A673 (cell line): ENCODE measurements at regions not wholly inside any gene's neighbourhood (a gene's known extent, or its start where the extent isn't known, plus 50 kb on each side); places are given as distances from the start of the nearest gene placed in this dataset.

ENCODE experiments used
- BruUV-seq: library from RNA; stranded (reverse); fragments of 400-500 nt; replicated peaks from 2 replicates; lab custom pipeline; 2021; lab: Mats Ljungman, UMichigan
- CTCF ChIA-PET: fragments of 300-600 bp; sonication (Branson Sonifier 250); formaldehyde crosslinking; loops from one replicate; lab custom pipeline; 2022; ENCODE audit warnings: antibody characterized with exemption; lab: Charles Lee
- POLR2A ChIA-PET: fragments of 300-600 bp; sonication (Branson Sonifier 250); formaldehyde crosslinking; loops from one replicate; lab custom pipeline; 2022; ENCODE audit warnings: antibody characterized with exemption; ENCODE audit not compliant: low non-redundant PET; lab: Charles Lee
- DNase-seq: peaks from one replicate; pipeline ENCODE4 v3.0.0-alpha.2; 2015; ENCODE audit warnings: low spot score
- H3K27ac ChIP-seq: fragments of 200-600 bp; sonication (generic); 2 replicates; pipeline ENCODE4 v1.5.1; 2016; ENCODE audit warnings: mixed run types, low read depth, mild to moderate bottlenecking, mixed read lengths, antibody characterized with exemption, low read length; ENCODE audit not compliant: poor library complexity, severe bottlenecking
- H3K27me3 ChIP-seq: fragments of 200-600 bp; sonication (generic); replicated peaks from 2 replicates; pipeline ENCODE4 v1.6.1; 2017; ENCODE audit warnings: mixed run types, low read depth, mild to moderate bottlenecking, mixed read lengths, antibody characterized with exemption, low read length; ENCODE audit not compliant: insufficient read depth, poor library complexity
- H3K36me3 ChIP-seq: fragments of 200-600 bp; sonication (generic); 2 replicates; pipeline ENCODE4 v1.6.1; 2016; ENCODE audit warnings: mixed run types, mild to moderate bottlenecking, mixed read lengths, antibody characterized with exemption, low read length; ENCODE audit not compliant: insufficient read depth, poor library complexity, severe bottlenecking
- H3K4me1 ChIP-seq: fragments of 200-600 bp; sonication (generic); 2 replicates; pipeline ENCODE4 v1.6.1; 2017; ENCODE audit warnings: mixed run types, mild to moderate bottlenecking, mixed read lengths, antibody characterized with exemption, low read length; ENCODE audit not compliant: insufficient read depth, poor library complexity, severe bottlenecking
- H3K4me3 ChIP-seq: fragments of 200-600 bp; sonication (generic); 2 replicates; pipeline ENCODE4 v1.5.1; 2016; ENCODE audit warnings: low read depth, mixed run types, mild to moderate bottlenecking, mixed read lengths, low read length; ENCODE audit not compliant: poor library complexity, severe bottlenecking
- H3K9me3 ChIP-seq: fragments of 200-600 bp; sonication (generic); 2 replicates; pipeline ENCODE4 v1.6.1; 2016; ENCODE audit warnings: mixed run types, low read depth, mild to moderate bottlenecking, mixed read lengths, antibody characterized with exemption, low read length; ENCODE audit not compliant: poor library complexity, severe bottlenecking
- EZH2 ChIP-seq: fragments of 200-600 bp; sonication (generic); IDR thresholded peaks from 2 replicates; pipeline ENCODE4 v1.6.1; 2017; ENCODE audit warnings: borderline replicate concordance, low read depth, mild to moderate bottlenecking, mixed read lengths, antibody characterized with exemption, low read length; ENCODE audit not compliant: poor library complexity, severe bottlenecking
- intact Hi-C: fragments of 100-400 bp; cut with micrococcal nuclease; formaldehyde crosslinking; loops from one replicate; pipeline ENCODE4 v1.10.0; 2022; ENCODE audit not compliant: unreplicated experiment
- TF ChIP-seq, protein P1 (sequence below): fragments of 300-800, 200-600 bp; sonication (generic); conservative IDR thresholded peaks from 2 replicates; pipeline ENCODE4 v1.5.1; 2017; ENCODE audit warnings: low read depth, mild to moderate bottlenecking, antibody characterized with exemption, low read length, moderate library complexity, mixed read lengths

DNA sequence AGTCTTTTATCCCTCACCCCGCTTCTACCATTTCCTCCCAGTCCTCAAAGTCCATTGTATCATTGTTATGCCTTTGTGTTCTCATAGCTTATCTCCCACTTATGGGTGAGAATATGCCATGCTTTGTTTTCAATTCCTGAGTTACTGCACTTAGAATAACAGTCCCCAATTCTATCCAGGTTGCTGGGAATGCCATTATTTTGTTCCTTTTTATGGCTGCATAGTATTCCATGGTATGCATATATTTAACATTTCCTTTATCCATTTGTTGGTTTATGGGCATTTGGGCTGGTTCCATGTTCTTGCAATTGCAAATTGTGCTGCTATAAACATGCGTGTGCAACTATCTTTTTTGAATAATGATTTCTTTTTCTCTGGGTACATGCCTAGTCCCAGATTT lies 114.9 kb downstream of the VPREB1 start:
- Histone ChIP-seq H3K4me1 (no peaks in the 10 kb centered on the region), H3K27me3 (peaks cover 35% of the 10 kb centered on the region), H3K36me3 (no peaks in the 10 kb centered on the region), H3K4me3 (no peak overlapping the region), H3K9me3 (no peaks in the 10 kb centered on the region), H3K27ac (no peak overlapping the region)
- ChIA-PET POLR2A (no interaction called here), CTCF (no interaction called here)
- no peak for TF ChIP-seq EZH2
- TF ChIP-seq, protein P1, sequence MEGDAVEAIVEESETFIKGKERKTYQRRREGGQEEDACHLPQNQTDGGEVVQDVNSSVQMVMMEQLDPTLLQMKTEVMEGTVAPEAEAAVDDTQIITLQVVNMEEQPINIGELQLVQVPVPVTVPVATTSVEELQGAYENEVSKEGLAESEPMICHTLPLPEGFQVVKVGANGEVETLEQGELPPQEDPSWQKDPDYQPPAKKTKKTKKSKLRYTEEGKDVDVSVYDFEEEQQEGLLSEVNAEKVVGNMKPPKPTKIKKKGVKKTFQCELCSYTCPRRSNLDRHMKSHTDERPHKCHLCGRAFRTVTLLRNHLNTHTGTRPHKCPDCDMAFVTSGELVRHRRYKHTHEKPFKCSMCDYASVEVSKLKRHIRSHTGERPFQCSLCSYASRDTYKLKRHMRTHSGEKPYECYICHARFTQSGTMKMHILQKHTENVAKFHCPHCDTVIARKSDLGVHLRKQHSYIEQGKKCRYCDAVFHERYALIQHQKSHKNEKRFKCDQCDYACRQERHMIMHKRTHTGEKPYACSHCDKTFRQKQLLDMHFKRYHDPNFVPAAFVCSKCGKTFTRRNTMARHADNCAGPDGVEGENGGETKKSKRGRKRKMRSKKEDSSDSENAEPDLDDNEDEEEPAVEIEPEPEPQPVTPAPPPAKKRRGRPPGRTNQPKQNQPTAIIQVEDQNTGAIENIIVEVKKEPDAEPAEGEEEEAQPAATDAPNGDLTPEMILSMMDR: no peak
- no TSS peak for BruUV-seq
- intact Hi-C loops: no loop called here
- DNase-seq: no peak

DNA sequence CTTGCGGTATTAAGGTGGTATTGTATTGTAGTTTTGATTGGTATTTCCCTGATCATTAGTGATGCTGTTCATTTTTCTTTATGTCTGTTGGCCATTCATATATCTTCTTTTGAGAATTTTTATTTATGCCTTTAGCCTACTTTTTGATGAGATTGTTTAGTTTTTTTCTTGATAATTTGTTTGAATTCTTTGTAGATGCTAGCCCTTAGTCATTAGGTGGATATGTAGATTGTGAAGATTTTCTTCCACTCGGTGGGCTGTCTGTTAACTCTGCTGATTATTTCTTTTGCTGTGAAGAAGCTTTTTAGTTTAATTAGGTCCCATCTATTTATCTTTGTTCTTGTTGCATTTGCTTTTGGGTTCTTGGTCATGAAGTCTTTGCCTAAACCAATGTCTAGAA lies 115.4 kb downstream of the VPREB1 start:
- H3K4me1 ChIP-seq: no peaks in the 10 kb centered on the region
- DNase-seq: no peak
- H3K27me3 ChIP-seq: peaks cover 30% of the 10 kb centered on the region
- ChIA-PET CTCF (no interaction called here), POLR2A (no interaction called here)
- no peak overlapping the region for H3K27ac ChIP-seq
- H3K36me3 ChIP-seq: no peaks in the 10 kb centered on the region
- intact Hi-C loops: no loop called here
- BruUV-seq: no TSS peak
- no peaks in the 10 kb centered on the region for H3K9me3 ChIP-seq
- no peak overlapping the region for H3K4me3 ChIP-seq
- TF ChIP-seq, protein P1: no peak
- no peak for TF ChIP-seq EZH2

DNA sequence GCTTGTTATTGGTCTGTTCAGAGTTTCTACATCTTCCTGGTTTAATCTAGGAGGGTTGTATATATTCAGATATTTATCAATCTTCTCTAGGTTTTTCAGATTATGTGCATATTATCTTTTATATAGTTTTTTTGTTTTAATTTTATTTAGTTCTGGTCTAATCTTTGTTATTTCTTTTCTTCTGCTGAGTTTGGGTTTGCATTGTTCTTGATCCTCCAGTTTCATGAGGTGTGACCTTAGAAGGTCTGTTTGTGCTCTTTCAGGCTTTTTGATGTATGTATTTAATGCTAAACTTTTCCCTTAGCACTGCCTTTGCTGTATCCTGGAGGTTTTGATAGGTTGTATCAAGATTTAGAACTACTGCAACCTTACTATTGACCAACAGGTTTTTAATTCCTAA lies 117.7 kb downstream of the VPREB1 start:
- no TSS peak for BruUV-seq
- DNase-seq: no peak

More for the DNA sequence above, 117.7 kb downstream of the VPREB1 start:
- no peaks in the 10 kb centered on the region for H3K36me3 ChIP-seq
- no peak for TF ChIP-seq EZH2
- TF ChIP-seq, protein P1: no peak
- ChIA-PET CTCF (no interaction called here), POLR2A (no interaction called here)
- H3K4me1 ChIP-seq: no peaks in the 10 kb centered on the region
- H3K27ac ChIP-seq: no peak overlapping the region
- intact Hi-C loops: no loop called here
- H3K4me3 ChIP-seq: no peak overlapping the region
- no peaks in the 10 kb centered on the region for H3K9me3 ChIP-seq
- H3K27me3 ChIP-seq: peaks cover 28% of the 10 kb centered on the region
